Esophagus squamous epithelium (tissue), 4 donors: ENCODE measurements at regions not wholly inside any gene's neighbourhood (a gene's known extent, or its start where the extent isn't known, plus 50 kb on each side); places are given as distances from the start of the nearest gene placed in this dataset.

Experiments
- POLR2A ChIP-seq, 4 donors: fragments of 450-650 bp; IDR thresholded peaks; one replicate each; pipeline ENCODE4 v1.6.1; 2017; ENCODE audit warnings: antibody characterized with exemption in 4 of 4, mild to moderate bottlenecking in 4 of 4, moderate library complexity in 3 of 4
- TF ChIP-seq, protein P1 (sequence below), 6 experiments: fragments of 450-650 bp in 4 of 6; fragments of 200-600 bp in 2 of 6; sonication (generic) in 2 of 6; IDR thresholded peaks; one replicate each; pipeline ENCODE4 v1.5.1; 2016 to 2019; ENCODE audit warnings: antibody characterized with exemption in 6 of 6, mild to moderate bottlenecking in 4 of 6, moderate library complexity in 4 of 6

DNA sequence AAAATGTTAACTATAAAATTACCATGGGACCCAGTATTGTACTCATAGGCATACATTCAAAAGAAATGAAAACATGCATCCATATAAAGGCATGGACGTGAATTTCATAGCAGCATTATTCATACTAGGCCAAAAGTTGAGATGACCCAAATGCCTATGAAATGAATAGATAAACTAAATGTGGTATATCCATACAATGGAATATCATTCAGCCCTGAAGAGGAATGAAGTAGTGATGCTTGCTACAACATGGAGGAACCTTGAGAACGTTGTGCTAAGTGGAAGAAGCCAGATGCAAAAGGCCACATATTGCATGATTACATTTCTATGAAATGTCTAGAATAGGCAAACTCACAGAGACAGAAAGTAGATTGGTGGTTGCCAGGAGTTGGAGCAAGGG is 127.1 kb upstream of the IPO9 start:
- TF ChIP-seq, protein P1, sequence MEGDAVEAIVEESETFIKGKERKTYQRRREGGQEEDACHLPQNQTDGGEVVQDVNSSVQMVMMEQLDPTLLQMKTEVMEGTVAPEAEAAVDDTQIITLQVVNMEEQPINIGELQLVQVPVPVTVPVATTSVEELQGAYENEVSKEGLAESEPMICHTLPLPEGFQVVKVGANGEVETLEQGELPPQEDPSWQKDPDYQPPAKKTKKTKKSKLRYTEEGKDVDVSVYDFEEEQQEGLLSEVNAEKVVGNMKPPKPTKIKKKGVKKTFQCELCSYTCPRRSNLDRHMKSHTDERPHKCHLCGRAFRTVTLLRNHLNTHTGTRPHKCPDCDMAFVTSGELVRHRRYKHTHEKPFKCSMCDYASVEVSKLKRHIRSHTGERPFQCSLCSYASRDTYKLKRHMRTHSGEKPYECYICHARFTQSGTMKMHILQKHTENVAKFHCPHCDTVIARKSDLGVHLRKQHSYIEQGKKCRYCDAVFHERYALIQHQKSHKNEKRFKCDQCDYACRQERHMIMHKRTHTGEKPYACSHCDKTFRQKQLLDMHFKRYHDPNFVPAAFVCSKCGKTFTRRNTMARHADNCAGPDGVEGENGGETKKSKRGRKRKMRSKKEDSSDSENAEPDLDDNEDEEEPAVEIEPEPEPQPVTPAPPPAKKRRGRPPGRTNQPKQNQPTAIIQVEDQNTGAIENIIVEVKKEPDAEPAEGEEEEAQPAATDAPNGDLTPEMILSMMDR (IDR thresholded peaks at IDR 0.05), result no peak
- no peak for TF ChIP-seq POLR2A (IDR thresholded peaks at IDR 0.05)
